ENCODE measurements at regions not wholly inside any gene's neighbourhood (a gene's known extent, or its start where the extent isn't known, plus 50 kb on each side); places are given as distances from the start of the nearest gene placed in this dataset.
"Not testable (repeated sequence)": the region's sequence is repeated elsewhere in the genome, so short reads cannot be mapped to it uniquely, and the experiment has no call there.

- no peaks in the 10 kb centered on the region for H3K9me3 ChIP-seq
- 86% methylated on average over 1 of the region's 1 CpG; no CpG with 5 or more reads in 1 of the 2 donors for WGBS, 2 donors (ENCODE audit: low coverage in 1 of 2)
- no peak overlapping the region for H3K4me3 ChIP-seq
- ATAC-seq = peak; percentile 22
- H3K27ac ChIP-seq = no peak overlapping the region
- H3K4me1 ChIP-seq = no peaks in the 10 kb centered on the region
- TF ChIP-seq EP300 (IDR thresholded peaks at IDR 0.05) = no peak
- no peak for TF ChIP-seq POLR2A (IDR thresholded peaks at IDR 0.05)
- no peak for TF ChIP-seq CTCF (IDR thresholded peaks at IDR 0.05)
- no peaks in the 10 kb centered on the region for H3K36me3 ChIP-seq
- no peaks in the 10 kb centered on the region for H3K27me3 ChIP-seq
Observed at GRCh38 chr3:166685246-166685645, 694.9 kb downstream of the ZBBX start.

DNA sequence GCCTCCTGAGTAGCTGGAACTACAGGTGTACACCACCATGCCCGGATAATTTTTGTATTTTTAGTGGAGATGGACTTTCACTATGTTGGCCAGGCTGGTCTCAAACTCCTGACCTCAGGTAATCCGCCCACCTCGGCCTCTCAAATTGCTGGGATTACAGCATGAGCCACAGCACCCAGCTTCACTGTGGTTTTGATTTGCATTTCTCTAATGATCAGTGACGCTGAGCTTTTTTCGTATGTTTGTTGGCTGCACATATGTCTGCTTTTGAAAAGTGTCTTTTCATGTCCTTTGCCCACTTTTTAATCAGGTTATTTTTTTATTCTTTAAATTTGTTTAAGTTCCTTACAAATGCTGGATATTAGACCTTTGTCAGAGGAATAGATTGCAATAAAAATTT lies 696.0 kb downstream of the ZBBX start:
- 98% methylated on average over 5 of the region's 5 CpGs; no CpG with 5 or more reads in 1 of the 2 donors for WGBS, 2 donors (ENCODE audit: low coverage in 1 of 2)

GRCh38 chr3:166669781-166670180 lies 710.3 kb downstream of the ZBBX start:
- H3K4me3 ChIP-seq = no peak overlapping the region
- no peaks in the 10 kb centered on the region for H3K9me3 ChIP-seq
- no peak for ATAC-seq
- H3K27ac ChIP-seq = no peak overlapping the region
- no peaks in the 10 kb centered on the region for H3K4me1 ChIP-seq
- no peaks in the 10 kb centered on the region for H3K36me3 ChIP-seq
- H3K27me3 ChIP-seq = no peaks in the 10 kb centered on the region
- no peak for TF ChIP-seq CTCF (IDR thresholded peaks at IDR 0.05)
- TF ChIP-seq POLR2A (IDR thresholded peaks at IDR 0.05) = no peak

More for the DNA sequence above, 696.0 kb downstream of the ZBBX start:
- not testable (repeated sequence) for H3K36me3 ChIP-seq, H3K4me3 ChIP-seq, ATAC-seq, H3K27me3 ChIP-seq, H3K27ac ChIP-seq, H3K9me3 ChIP-seq, H3K4me1 ChIP-seq

- no peaks in the 10 kb centered on the region for H3K36me3 ChIP-seq
- H3K27me3 ChIP-seq = no peaks in the 10 kb centered on the region
- 56 to 100% methylated on average over 1 of the region's 1 CpG for WGBS, 2 donors (ENCODE audit: low coverage in 1 of 2)
- no peak for ATAC-seq
- H3K9me3 ChIP-seq = peaks cover 0 to 11% (median 0%) of the 10 kb centered on the region in 3 donors
- TF ChIP-seq POLR2A (IDR thresholded peaks at IDR 0.05) (no peak), CTCF (IDR thresholded peaks at IDR 0.05) (no peak), EP300 (IDR thresholded peaks at IDR 0.05) (no peak), POLR2AphosphoS5 (IDR thresholded peaks at IDR 0.05) (no peak)
- no peak overlapping the region for H3K27ac ChIP-seq
- H3K4me3 ChIP-seq = no peak overlapping the region
- no peaks in the 10 kb centered on the region for H3K4me1 ChIP-seq
Observed at GRCh38 chr3:166663194-166663593, 716.9 kb downstream of the ZBBX start.

DNA sequence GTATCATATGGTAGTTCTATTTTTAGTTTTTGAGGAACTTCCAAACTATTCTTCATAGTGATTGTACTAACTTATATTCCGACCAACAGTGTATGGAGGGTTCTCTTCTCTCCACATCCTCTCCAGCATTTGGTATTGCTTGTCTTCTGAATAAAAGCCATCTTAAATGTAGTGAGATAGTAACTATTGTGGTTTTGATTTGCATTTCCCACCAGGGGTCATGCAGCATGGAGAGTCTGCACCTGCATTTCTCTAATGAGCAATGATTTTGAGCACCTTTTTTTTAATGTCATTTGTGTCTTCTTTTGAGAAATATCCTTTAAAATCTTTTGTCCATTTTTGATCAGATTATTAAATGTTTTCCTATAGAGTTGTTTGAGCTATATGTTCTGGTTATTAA lies 718.5 kb downstream of the ZBBX start:
- Histone ChIP-seq H3K4me3 (no peak overlapping the region), H3K9me3 (peaks cover 0 to 11% (median 0%) of the 10 kb centered on the region in 3 donors), H3K4me1 (no peaks in the 10 kb centered on the region), H3K36me3 (no peaks in the 10 kb centered on the region), H3K27me3 (no peaks in the 10 kb centered on the region), H3K27ac (no peak overlapping the region)
- TF ChIP-seq POLR2AphosphoS5 (IDR thresholded peaks at IDR 0.05) (no peak), POLR2A (IDR thresholded peaks at IDR 0.05) (no peak), EP300 (IDR thresholded peaks at IDR 0.05) (no peak), CTCF (IDR thresholded peaks at IDR 0.05) (no peak)
- no peak for ATAC-seq
- 75 to 100% methylated on average over 1 of the region's 1 CpG for WGBS, 2 donors (ENCODE audit: low coverage in 1 of 2)

GRCh38 chr3:166660962-166661361 lies 719.1 kb downstream of the ZBBX start:
- no peak for ATAC-seq
- no peak for TF ChIP-seq CTCF (IDR thresholded peaks at IDR 0.05)
- TF ChIP-seq POLR2AphosphoS5 (IDR thresholded peaks at IDR 0.05) = no peak
- no peak for TF ChIP-seq POLR2A (IDR thresholded peaks at IDR 0.05)
- no peak for TF ChIP-seq EP300 (IDR thresholded peaks at IDR 0.05)
- no peaks in the 10 kb centered on the region for H3K27me3 ChIP-seq

More at GRCh38 chr3:166660962-166661361, 719.1 kb downstream of the ZBBX start:
- H3K4me3 ChIP-seq = no peak overlapping the region
- H3K9me3 ChIP-seq = peaks cover 0 to 11% (median 0%) of the 10 kb centered on the region in 3 donors
- H3K36me3 ChIP-seq = no peaks in the 10 kb centered on the region
- H3K27ac ChIP-seq = no peak overlapping the region
- no peaks in the 10 kb centered on the region for H3K4me1 ChIP-seq

Measured in gastroesophageal sphincter (tissue), 4 donors.